Nucleus accumbens (tissue), 56 donors: ENCODE measurements at regions not wholly inside any gene's neighbourhood (a gene's known extent, or its start where the extent isn't known, plus 50 kb on each side); places are given as distances from the start of the nearest gene placed in this dataset.

ENCODE experiments used
- DNase-seq, 56 donors: peaks; one replicate each; lab custom pipeline; 2025; lab: John Stamatoyannopoulos, UW

DNA sequence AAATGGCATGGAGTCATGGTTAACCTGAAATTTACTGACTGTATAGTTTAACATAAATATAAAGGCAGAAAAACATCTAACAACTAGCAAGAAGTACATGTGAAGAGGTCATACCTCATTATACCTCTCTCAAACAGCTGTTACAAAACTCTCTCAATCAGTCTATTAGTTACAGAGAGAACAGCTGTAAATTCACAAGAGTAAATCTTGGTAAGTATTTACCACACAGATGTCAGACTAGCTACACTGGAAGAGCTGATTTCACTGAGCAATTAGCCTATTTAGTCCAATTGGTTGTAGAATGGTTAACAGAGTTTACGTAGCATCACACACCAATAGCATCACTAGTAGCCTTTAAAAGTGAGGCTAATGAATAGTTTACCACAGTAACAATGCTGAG is 463.4 kb upstream of the USP15 start:
- no peak for DNase-seq

- DNase-seq: no peak
Measured at GRCh38 chr12:61797266-61797665, 462.9 kb upstream of the USP15 start.

- no peak for DNase-seq
Measured at GRCh38 chr12:61798778-61799177, 461.4 kb upstream of the USP15 start.

DNA sequence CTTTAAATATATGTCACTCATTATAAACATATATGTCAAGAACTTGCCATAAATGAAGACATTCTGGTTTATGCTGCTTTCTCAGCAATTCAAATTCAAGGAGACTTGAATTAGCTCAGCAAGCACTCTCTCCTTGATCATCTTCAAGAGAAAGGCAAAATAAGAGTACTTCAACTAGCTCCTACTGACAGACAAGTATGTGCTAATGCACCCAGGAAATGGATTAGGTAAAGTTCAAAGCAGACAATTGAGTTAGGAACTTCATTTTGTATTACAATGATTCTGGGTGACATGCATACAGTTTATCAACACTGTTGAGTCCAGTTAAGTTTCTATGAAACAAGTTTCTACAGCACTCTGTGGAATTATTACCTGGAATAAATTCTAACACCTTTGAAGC is 455.9 kb upstream of the USP15 start:
- no peak for DNase-seq

GRCh38 chr12:61808856-61809255 is 451.3 kb upstream of the USP15 start:
- no peak for DNase-seq

- DNase-seq: no peak
Measured at GRCh38 chr12:61810486-61810885, 449.7 kb upstream of the USP15 start.

DNA sequence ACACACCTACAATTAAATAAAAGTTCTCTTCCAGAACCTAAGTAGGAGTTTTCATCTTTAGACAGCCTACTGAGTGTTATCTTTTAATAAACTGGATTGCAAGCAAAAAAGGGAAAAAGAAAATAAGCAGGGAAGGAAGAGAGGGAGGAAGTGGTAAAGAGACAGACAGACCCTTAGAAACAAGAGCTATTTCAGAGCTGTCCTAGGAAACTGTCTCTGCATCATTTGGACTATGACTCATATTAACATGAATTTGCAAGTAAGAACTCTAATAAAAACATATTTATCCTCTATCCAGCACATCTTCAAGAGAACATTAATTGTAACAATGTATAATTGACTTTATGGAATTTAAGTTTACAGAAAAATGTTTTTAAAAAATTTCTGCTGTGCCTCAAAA is 438.8 kb upstream of the USP15 start:
- DNase-seq: no peak

DNA sequence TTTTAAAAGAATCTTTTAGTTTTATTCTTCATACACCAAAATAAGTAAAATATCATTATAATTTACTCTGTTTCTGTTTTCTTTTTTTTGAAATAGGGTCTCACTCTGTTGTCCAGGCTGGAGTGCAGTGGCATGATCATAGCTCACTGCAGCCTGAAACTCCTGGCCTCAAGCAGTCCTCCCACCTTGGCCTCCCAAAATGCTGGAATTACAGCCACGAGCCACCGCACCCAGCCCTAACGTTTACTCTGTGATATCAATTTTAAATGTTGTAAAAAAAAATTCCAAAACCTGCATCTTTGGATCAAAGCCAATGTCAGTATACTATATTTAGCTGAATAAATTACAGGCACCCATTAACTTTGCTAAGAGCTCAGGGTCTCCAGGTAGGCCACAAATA is 437.1 kb upstream of the USP15 start:
- DNase-seq: no peak

- no peak for DNase-seq
Measured at GRCh38 chr12:61846765-61847164, 413.4 kb upstream of the USP15 start.

DNA sequence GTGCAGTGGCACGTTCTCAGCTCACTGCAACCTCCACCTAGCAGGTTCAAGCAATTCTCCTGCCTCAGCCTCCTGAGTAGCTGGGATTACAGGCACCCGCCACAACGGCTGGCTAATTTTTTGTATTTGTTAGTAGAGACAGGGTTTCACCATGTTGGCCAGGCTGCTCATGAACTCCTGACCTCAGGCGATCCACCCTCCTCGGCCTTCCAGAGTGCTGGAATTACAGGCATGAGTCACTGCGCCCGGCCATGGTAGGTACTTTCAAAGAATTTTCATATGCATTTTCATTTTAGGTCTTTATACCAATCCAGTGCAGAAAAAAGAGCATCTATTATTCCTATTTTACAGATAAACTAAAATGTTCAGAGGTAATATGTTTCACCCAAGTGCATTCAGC is 411.3 kb upstream of the USP15 start:
- no peak for DNase-seq

DNA sequence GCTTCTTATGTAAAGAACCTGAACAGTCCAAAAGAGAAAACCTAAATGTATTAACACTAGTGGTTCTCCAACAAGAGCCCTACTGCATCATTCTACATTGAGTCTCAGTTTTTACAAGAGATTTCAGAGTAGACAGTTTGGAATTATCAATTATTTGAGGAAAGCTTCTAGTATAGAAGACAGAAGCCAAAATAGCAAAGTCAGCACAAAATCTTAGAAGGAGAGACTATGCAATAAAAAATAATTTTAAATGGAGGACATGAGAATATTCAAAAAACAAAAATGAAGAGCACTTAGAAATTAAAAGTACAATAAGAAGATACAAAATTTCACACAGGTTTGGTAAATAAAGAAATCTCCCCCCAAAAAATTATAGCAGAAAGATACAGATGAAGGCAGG is 406.3 kb upstream of the USP15 start:
- DNase-seq: no peak

DNA sequence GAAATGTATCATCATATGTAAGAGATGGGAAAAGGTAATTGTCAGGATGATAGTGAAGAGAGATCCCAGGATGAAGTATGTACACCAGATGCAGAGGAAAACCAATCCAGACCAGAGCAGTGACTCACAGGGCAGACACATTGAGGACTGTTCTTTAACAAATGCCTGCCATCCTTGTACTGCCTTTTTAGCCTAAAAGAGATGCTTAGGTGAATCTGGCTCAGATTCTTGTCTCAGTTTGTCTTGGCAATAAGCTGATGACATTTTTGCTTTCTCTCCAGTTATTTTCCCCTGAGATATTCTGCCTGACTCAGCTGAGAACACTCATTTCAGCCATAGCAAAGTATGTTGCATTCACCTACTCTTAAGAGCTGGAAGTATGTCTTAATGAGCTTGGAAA is 405.3 kb upstream of the USP15 start:
- DNase-seq: no peak

- DNase-seq: no peak
Measured at GRCh38 chr12:61857968-61858367, 402.2 kb upstream of the USP15 start.

DNA sequence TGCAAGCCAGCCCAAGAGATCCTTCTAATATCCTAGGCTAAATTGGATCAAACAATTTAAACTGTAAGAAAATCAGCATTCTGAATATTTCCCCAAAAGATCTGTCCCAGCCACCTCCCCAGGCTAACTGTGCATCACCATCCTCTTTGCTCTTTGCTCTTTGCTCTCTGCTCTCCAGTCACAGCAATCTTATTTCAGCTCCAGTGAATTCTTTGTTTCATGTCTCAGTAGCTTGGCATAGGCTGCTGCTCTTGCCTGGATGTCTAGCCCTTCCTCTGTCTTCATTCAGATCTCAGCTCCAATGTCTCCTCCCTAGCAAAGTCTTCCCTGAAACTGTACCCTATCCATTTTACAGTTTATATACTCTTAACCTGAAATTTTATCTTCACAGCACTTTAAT is 399.8 kb upstream of the USP15 start:
- DNase-seq: no peak

DNA sequence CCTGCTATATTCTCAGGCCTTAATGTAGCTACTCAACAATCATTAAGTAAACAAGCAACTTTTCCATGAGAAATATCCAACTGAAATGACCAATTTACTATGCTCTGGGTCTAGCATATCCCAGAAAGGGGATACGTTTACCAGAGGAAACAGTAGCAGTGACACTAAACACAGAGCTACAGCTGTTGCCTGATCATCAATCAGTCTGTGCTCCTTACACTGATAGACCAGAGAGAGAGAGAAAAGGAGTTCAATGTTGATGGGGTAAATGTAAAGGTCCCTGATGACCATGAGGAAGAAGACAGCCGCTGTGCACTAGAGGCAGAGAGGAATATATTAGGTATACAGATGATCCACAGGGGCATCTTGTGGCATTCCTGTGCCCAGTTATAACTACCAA is 397.2 kb upstream of the USP15 start:
- no peak for DNase-seq

GRCh38 chr12:61863811-61864210 is 396.4 kb upstream of the USP15 start:
- DNase-seq: no peak

DNA sequence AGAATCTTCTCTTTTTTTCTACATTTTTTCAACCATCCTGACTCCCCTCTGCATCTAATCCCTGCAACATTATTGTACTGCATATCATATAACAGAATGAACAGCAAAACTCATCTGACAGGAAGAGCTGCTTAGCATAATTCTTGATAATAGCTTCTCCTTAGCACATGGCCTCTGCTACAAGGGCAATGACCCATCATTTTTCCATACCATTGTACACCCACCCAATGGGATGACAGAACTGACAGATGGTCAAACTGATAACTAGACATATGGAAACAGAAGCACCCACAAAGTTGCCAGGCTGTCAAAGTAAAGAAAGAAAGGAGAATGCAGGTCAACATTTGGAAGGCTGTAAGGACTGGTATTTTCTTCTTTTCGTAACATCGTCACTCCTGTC is 390.4 kb upstream of the USP15 start:
- DNase-seq: no peak

GRCh38 chr12:61870658-61871484 is 389.3 kb upstream of the USP15 start:
- no peak for DNase-seq

GRCh38 chr12:61871485-61871810 is 388.8 kb upstream of the USP15 start:
- DNase-seq: no peak

DNA sequence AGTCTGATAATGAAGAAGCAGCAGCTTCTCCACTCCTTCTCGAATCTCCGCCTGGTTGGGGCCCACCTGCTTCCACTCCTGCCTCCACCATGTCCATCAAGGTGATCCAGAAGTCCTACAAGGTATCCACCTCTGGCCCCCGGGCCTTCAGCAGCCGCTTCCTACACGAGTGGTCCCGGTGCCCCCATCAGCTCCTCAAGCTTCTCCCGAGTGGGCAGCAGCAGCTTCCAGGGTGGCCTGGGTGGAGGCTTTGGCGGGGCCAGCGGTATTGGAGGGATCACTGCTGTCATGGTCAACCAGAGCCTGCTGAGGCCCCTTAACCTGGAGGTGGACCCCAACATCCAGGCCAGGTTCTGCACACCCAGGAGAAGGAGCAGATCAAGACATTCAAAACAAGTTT is 381.0 kb upstream of the USP15 start:
- no peak for DNase-seq

- DNase-seq: no peak
Measured at GRCh38 chr12:61880186-61880585, 380.0 kb upstream of the USP15 start.

DNA sequence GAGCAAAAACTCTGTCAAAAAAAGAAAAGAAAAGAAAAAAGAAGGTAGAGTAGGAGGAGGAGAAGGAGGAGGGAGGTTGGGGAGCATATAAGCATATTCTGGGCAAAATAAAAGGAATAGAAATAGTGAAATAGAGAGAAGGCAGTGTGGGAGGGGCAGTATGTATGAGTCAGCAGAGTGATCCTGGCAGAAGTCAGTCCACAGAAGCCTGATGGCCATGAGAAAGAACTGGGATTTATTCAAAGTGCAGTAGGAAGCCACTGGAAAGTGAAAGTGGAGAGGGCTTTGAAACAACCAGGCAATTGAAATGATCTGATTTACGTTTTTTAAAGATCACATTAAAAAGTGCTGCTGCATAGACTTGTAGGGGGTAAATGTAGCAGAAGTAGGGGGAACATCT is 368.6 kb upstream of the USP15 start:
- no peak for DNase-seq

DNA sequence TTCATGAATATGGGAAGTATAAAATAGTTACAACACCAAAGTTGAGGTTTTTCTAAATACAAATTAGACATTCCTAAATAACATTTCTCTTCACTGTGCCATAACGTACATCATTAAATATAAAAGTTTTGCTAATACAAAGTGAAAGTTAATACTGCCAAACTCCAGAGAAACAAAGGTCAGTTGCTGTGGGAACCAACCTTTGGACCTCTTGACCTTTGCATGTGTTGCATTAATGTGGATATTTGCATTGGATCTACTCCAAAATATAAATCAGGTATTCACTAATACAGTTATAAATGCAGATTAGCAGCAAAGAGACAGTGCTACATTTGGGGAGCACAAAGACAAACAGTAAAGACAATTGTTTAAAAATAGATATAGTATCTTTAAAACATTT is 366.0 kb upstream of the USP15 start:
- no peak for DNase-seq
